ENCODE measurements at regions not wholly inside any gene's neighbourhood (a gene's known extent, or its start where the extent isn't known, plus 50 kb on each side); places are given as distances from the start of the nearest gene placed in this dataset.

GRCh38 chr3:177557548-177557947 lies 360.3 kb upstream of the TBL1XR1 start:
- no peak for DNase-seq (ENCODE audit: low spot score)
- TF ChIP-seq CTCF (IDR thresholded peaks at IDR 0.05; ENCODE audit: extremely low read depth, missing control alignments): no peak

- TF ChIP-seq CTCF (IDR thresholded peaks at IDR 0.05; ENCODE audit: extremely low read depth, missing control alignments): no peak
- DNase-seq (ENCODE audit: low spot score): no peak
Observed at GRCh38 chr3:177561365-177561764, 364.1 kb upstream of the TBL1XR1 start.

- no peak for DNase-seq (ENCODE audit: low spot score)
- TF ChIP-seq CTCF (IDR thresholded peaks at IDR 0.05; ENCODE audit: extremely low read depth, missing control alignments): no peak
Observed at GRCh38 chr3:177561769-177562392, 364.6 kb upstream of the TBL1XR1 start.

GRCh38 chr3:177563243-177563780 lies 366.0 kb upstream of the TBL1XR1 start:
- DNase-seq (ENCODE audit: low spot score): no peak
- TF ChIP-seq CTCF (IDR thresholded peaks at IDR 0.05; ENCODE audit: extremely low read depth, missing control alignments): no peak

- TF ChIP-seq CTCF (IDR thresholded peaks at IDR 0.05; ENCODE audit: extremely low read depth, missing control alignments): no peak
Observed at GRCh38 chr3:177563792-177564191, 366.5 kb upstream of the TBL1XR1 start.

GRCh38 chr3:177565981-177566380 lies 368.7 kb upstream of the TBL1XR1 start:
- no peak for DNase-seq (ENCODE audit: low spot score)
- TF ChIP-seq CTCF (IDR thresholded peaks at IDR 0.05; ENCODE audit: extremely low read depth, missing control alignments): no peak

More at GRCh38 chr3:177563792-177564191, 366.5 kb upstream of the TBL1XR1 start:
- DNase-seq (ENCODE audit: low spot score): no peak

GRCh38 chr3:177567833-177568232 lies 370.6 kb upstream of the TBL1XR1 start:
- TF ChIP-seq CTCF (IDR thresholded peaks at IDR 0.05; ENCODE audit: extremely low read depth, missing control alignments): no peak
- no peak for DNase-seq (ENCODE audit: low spot score)
